CD4-positive, alpha-beta T cell treated with Interleukin-4 for 1 hour (primary cell): ENCODE measurements at regions not wholly inside any gene's neighbourhood (a gene's known extent, or its start where the extent isn't known, plus 50 kb on each side); places are given as distances from the start of the nearest gene placed in this dataset.
"Not testable (repeated sequence)": the region's sequence is repeated elsewhere in the genome, so short reads cannot be mapped to it uniquely, and the experiment has no call there.

Experiments
- DNase-seq, 2 donors: peaks; one replicate each; pipeline ENCODE4 v3.0.0-alpha.2; 2020 to 2022

- no peak for DNase-seq
Observed at GRCh38 chr18:73043211-73043610, 175.4 kb upstream of the NETO1 start.

- DNase-seq, result no peak
Observed at GRCh38 chr18:73040247-73040646, 172.5 kb upstream of the NETO1 start.

GRCh38 chr18:73038336-73038735 lies 170.5 kb upstream of the NETO1 start:
- DNase-seq, result no peak

GRCh38 chr18:73023975-73024374 lies 156.2 kb upstream of the NETO1 start:
- DNase-seq, result no peak

- DNase-seq, result no peak
Observed at GRCh38 chr18:73009691-73010090, 141.9 kb upstream of the NETO1 start.

- DNase-seq, result no peak
Observed at GRCh38 chr18:73007915-73008308, 140.1 kb upstream of the NETO1 start.

- DNase-seq, result no peak
Observed at GRCh38 chr18:73007195-73007914, 139.6 kb upstream of the NETO1 start.

- no peak for DNase-seq
Observed at GRCh38 chr18:73006331-73006730, 138.5 kb upstream of the NETO1 start.

- no peak for DNase-seq
Observed at GRCh38 chr18:73004260-73004659, 136.5 kb upstream of the NETO1 start.

- DNase-seq, result no peak
Observed at GRCh38 chr18:72999971-73000607, 132.3 kb upstream of the NETO1 start.

GRCh38 chr18:72995558-72995957 lies 127.8 kb upstream of the NETO1 start:
- DNase-seq, result no peak

GRCh38 chr18:72993250-72993649 lies 125.5 kb upstream of the NETO1 start:
- no peak for DNase-seq

GRCh38 chr18:72991379-72991778 lies 123.6 kb upstream of the NETO1 start:
- no peak for DNase-seq

GRCh38 chr18:72987570-72987969 lies 119.8 kb upstream of the NETO1 start:
- DNase-seq, result not testable (repeated sequence)

GRCh38 chr18:72986103-72986502 lies 118.3 kb upstream of the NETO1 start:
- no peak for DNase-seq

GRCh38 chr18:72985686-72986085 lies 117.9 kb upstream of the NETO1 start:
- no peak for DNase-seq

GRCh38 chr18:72984290-72984689 lies 116.5 kb upstream of the NETO1 start:
- DNase-seq, result no peak

GRCh38 chr18:72973841-72974240 lies 106.1 kb upstream of the NETO1 start:
- DNase-seq, result no peak

GRCh38 chr18:72965616-72966015 lies 97.8 kb upstream of the NETO1 start:
- no peak for DNase-seq

- not testable (repeated sequence) for DNase-seq
Observed at GRCh38 chr18:72958195-72958594, 90.4 kb upstream of the NETO1 start.

- DNase-seq, result no peak
Observed at GRCh38 chr18:72948439-72948838, 80.7 kb upstream of the NETO1 start.

- DNase-seq, result no peak
Observed at GRCh38 chr18:72942766-72943165, 75.0 kb upstream of the NETO1 start.

- no peak for DNase-seq
Observed at GRCh38 chr18:72940986-72941385, 73.2 kb upstream of the NETO1 start.

- no peak for DNase-seq
Observed at GRCh38 chr18:72940509-72940908, 72.7 kb upstream of the NETO1 start.

GRCh38 chr18:72935744-72936143 lies 68.0 kb upstream of the NETO1 start:
- no peak for DNase-seq
